Chondrocyte (in vitro differentiated cells): ENCODE measurements at regions not wholly inside any gene's neighbourhood (a gene's known extent, or its start where the extent isn't known, plus 50 kb on each side); places are given as distances from the start of the nearest gene placed in this dataset.

Experiments
- DNase-seq: peaks from one replicate; pipeline ENCODE4 v3.0.0; 2021; ENCODE audit warnings: mixed read lengths, low spot score
- H3K27ac Mint-ChIP-seq: one replicate; pipeline ENCODE4 v1.8.0; 2021; ENCODE audit warnings: mild to moderate bottlenecking, moderate library complexity, mixed read lengths; ENCODE audit not compliant: unreplicated experiment
- H3K27me3 Mint-ChIP-seq: 2 replicates; pipeline ENCODE4 v1.8.0; 2021; ENCODE audit warnings: low read depth, mixed read lengths
- H3K36me3 Mint-ChIP-seq: 2 replicates; pipeline ENCODE4 v1.8.0; 2021; ENCODE audit warnings: low read depth, mixed read lengths
- H3K4me1 Mint-ChIP-seq: 2 replicates; pipeline ENCODE4 v1.8.0; 2021; ENCODE audit warnings: low read depth, mild to moderate bottlenecking, mixed read lengths
- H3K4me3 Mint-ChIP-seq: one replicate; pipeline ENCODE4 v1.8.0; 2021; ENCODE audit warnings: mild to moderate bottlenecking, moderate library complexity, mixed read lengths; ENCODE audit not compliant: unreplicated experiment
- H3K9me3 Mint-ChIP-seq: 2 replicates; pipeline ENCODE4 v1.8.0; 2021; ENCODE audit warnings: low read depth, mixed read lengths
- TF ChIP-seq, protein P1 (sequence below): fragments of 200-600 bp; sonication (generic); IDR thresholded peaks from 2 replicates; pipeline ENCODE4 v1.5.0; 2021; ENCODE audit warnings: antibody characterized with exemption, mild to moderate bottlenecking, moderate library complexity

- Mint-ChIP-seq H3K27me3 (peaks cover 1% of the 10 kb centered on the region), H3K36me3 (no peaks in the 10 kb centered on the region), H3K9me3 (no peaks in the 10 kb centered on the region), H3K27ac (no peak overlapping the region), H3K4me1 (peaks cover 47% of the 10 kb centered on the region), H3K4me3 (no peak overlapping the region)
- no peak for DNase-seq
- TF ChIP-seq, protein P1, sequence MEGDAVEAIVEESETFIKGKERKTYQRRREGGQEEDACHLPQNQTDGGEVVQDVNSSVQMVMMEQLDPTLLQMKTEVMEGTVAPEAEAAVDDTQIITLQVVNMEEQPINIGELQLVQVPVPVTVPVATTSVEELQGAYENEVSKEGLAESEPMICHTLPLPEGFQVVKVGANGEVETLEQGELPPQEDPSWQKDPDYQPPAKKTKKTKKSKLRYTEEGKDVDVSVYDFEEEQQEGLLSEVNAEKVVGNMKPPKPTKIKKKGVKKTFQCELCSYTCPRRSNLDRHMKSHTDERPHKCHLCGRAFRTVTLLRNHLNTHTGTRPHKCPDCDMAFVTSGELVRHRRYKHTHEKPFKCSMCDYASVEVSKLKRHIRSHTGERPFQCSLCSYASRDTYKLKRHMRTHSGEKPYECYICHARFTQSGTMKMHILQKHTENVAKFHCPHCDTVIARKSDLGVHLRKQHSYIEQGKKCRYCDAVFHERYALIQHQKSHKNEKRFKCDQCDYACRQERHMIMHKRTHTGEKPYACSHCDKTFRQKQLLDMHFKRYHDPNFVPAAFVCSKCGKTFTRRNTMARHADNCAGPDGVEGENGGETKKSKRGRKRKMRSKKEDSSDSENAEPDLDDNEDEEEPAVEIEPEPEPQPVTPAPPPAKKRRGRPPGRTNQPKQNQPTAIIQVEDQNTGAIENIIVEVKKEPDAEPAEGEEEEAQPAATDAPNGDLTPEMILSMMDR: no peak
Measured at GRCh38 chr14:54169254-54169924, 212.8 kb upstream of the BMP4 start.

DNA sequence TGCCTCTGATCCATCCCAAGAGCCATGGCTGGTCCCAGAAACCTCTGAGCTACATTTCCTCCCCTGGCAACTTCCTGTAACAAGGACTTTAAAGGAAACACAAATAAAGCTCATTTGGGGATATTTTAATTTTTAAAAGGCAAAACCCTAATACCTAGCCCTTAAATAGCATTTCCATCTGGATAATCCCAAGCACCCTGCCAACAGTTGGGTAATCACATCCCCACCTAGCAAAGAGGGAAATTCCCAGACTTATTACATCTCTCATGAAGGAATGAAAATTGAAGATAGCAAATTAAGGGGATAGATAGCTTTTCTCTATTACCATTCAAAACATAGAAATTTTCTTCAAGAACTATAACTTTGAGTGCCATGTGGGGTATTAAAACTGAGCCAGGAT, 213.7 kb upstream of the BMP4 start:
- TF ChIP-seq, protein P1: no peak
- Mint-ChIP-seq H3K27me3 (peaks cover 1% of the 10 kb centered on the region), H3K4me1 (peaks cover 54% of the 10 kb centered on the region), H3K27ac (no peak overlapping the region), H3K4me3 (no peak overlapping the region), H3K9me3 (no peaks in the 10 kb centered on the region), H3K36me3 (no peaks in the 10 kb centered on the region)
- DNase-seq: no peak

GRCh38 chr14:54172114-54172513, 215.5 kb upstream of the BMP4 start:
- Mint-ChIP-seq H3K4me1 (peaks cover 55% of the 10 kb centered on the region), H3K27me3 (no peaks in the 10 kb centered on the region), H3K4me3 (no peak overlapping the region), H3K9me3 (no peaks in the 10 kb centered on the region), H3K27ac (no peak overlapping the region), H3K36me3 (no peaks in the 10 kb centered on the region)
- no peak for DNase-seq
- TF ChIP-seq, protein P1: no peak

GRCh38 chr14:54172562-54172961, 215.9 kb upstream of the BMP4 start:
- Mint-ChIP-seq H3K4me1 (peaks cover 55% of the 10 kb centered on the region), H3K27me3 (no peaks in the 10 kb centered on the region), H3K36me3 (no peaks in the 10 kb centered on the region), H3K4me3 (no peak overlapping the region), H3K9me3 (no peaks in the 10 kb centered on the region), H3K27ac (no peak overlapping the region)
- TF ChIP-seq, protein P1: no peak
- DNase-seq: no peak

- no peak for DNase-seq
- peaks cover 55% of the 10 kb centered on the region for H3K4me1 Mint-ChIP-seq
- TF ChIP-seq, protein P1: no peak
- H3K27me3 Mint-ChIP-seq: no peaks in the 10 kb centered on the region
- peak overlapping the region; percentile 82 for H3K27ac Mint-ChIP-seq
- H3K4me3 Mint-ChIP-seq: no peak overlapping the region
- no peaks in the 10 kb centered on the region for H3K36me3 Mint-ChIP-seq
- no peaks in the 10 kb centered on the region for H3K9me3 Mint-ChIP-seq
Measured at GRCh38 chr14:54173802-54174201, 217.2 kb upstream of the BMP4 start.
